Left ventricle myocardium superior (tissue), 1 donor: ENCODE measurements at regions not wholly inside any gene's neighbourhood (a gene's known extent, or its start where the extent isn't known, plus 50 kb on each side); places are given as distances from the start of the nearest gene placed in this dataset.
"Not testable (repeated sequence)": the region's sequence is repeated elsewhere in the genome, so short reads cannot be mapped to it uniquely, and the experiment has no call there.

Source experiments
- ATAC-seq: fragments of 200-7000 bp; cut with Tn5 transposase; one replicate; pipeline ENCODE4 v1.9.1; 2020; ENCODE audit warnings: mild to moderate bottlenecking, moderate library complexity
- DNase-seq: peaks from one replicate; pipeline ENCODE4 v3.0.0-alpha.2; 2020
- intact Hi-C: fragments of 100-400 bp; cut with micrococcal nuclease; formaldehyde crosslinking; loops from one replicate; pipeline ENCODE4 v1.11.0; 2022
- donor health status: DM: no; HTN: yes; CAD: no; lungs with severe emphysema.

GRCh38 chr17:54172096-54172984, 349.6 kb downstream of the KIF2B start:
- ATAC-seq (no peak), DNase-seq (no peak)
- intact Hi-C loops = no loop called here

DNA sequence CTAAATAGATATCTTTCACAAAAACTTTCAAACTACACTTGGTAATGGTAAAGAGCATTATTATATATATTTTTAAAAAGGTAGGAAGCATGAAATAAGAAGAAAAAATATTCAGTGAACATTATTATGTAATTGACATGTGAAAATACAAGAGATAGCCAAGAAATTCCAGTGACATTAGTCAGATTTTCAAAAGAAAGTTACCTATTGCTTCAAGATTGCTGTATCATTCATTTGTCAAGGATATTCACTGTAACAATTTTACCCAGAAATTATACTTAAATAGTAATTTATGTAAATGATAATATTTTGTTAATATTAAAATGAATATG, 350.2 kb downstream of the KIF2B start:
- no peak for ATAC-seq
- no peak for DNase-seq
- intact Hi-C loops = no loop called here

- intact Hi-C loops = no loop called here
- no peak for DNase-seq
- no peak for ATAC-seq
These were observed 355.0 kb downstream of the KIF2B start for GRCh38 chr17:54177606-54178308.

GRCh38 chr17:54180950-54181349, 358.2 kb downstream of the KIF2B start:
- ATAC-seq = no peak

DNA sequence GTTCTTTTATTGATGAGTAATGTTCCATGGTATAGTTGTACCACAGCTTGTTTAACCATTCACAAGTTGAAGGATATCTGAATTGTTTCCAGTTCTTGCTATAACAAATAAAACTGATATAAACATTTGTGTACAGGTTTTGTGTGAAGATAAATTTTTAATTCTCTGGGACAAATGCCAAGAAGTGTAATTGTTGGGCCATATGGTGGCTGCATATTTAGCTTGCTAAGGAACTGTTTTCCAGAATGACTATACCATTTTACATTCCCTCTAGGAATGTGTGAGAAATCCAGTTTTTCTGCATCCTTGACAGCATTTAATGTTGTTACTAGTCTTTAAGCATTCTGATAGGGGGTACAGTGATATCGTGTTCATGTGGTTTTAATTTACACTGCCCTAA, 368.5 kb downstream of the KIF2B start:
- ATAC-seq (no peak), DNase-seq (no peak)
- intact Hi-C loops = no loop called here

More at GRCh38 chr17:54180950-54181349, 358.2 kb downstream of the KIF2B start:
- no peak for DNase-seq
- intact Hi-C loops = no loop called here

DNA sequence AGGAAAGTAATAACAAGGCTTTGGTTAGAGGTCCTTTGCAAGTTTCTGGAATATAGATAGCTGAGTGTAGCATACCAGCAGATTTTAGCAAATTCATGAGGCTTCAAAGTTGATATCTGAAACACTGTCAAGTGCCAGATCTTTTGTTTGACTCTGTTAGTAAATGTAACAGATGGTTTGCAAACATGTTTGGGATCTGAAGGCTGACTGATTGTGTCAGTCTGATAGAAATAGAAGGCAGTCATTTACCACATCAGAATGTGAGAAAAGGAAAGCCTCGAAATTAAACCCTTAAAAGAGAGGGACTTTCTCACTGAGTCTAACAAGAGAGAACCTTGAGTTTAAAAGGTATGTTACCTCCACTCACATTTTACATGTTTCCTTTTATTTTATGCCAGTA, 371.5 kb downstream of the KIF2B start:
- intact Hi-C loops = no loop called here
- ATAC-seq (no peak), DNase-seq (no peak)

GRCh38 chr17:54196751-54197150, 374.0 kb downstream of the KIF2B start:
- ATAC-seq (no peak), DNase-seq (no peak)
- intact Hi-C loops = no loop called here

- DNase-seq, ATAC-seq, intact Hi-C loops: not testable (repeated sequence)
These were observed 378.7 kb downstream of the KIF2B start for GRCh38 chr17:54201380-54201779.

DNA sequence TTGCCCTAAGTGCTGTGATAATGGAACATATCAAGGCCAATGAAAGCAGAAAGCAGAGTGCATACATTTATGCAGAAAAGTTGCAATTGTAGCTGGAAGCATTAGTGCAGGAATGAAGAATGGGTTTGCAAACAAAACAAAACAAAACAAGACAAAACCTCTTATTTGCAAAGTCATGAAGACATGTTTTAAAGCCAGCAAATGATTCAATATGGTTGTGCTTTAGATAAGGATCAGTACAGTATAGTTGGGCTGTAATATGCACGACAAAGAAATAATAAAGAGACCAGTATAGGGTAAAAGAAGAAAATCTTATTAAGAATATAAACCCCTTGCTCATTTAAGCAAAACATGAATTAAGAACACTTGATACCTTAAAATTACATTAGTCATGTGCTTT, 398.1 kb downstream of the KIF2B start:
- intact Hi-C loops = no loop called here
- no peak for DNase-seq
- ATAC-seq = no peak

GRCh38 chr17:54221499-54221898, 398.8 kb downstream of the KIF2B start:
- ATAC-seq = no peak
- intact Hi-C loops = no loop called here
- DNase-seq = no peak

DNA sequence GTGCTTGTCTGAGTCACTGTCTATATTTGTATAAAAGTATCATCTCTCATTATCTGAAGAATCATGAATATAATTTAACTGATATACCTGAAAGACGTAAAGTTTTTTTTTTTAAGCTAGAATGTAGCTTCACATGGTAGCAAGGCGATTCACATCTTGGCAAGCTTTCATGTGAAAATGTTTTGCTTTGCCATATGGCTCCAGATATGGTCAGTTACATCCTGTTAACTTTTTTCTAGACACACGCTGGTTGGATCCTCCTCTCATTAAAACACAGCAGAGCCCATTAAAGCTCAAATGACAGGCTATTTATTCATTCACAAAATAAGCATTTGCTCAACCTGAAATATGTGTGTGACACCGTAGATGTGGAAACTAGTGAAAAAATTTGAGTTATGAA, 412.8 kb downstream of the KIF2B start:
- DNase-seq (no peak), ATAC-seq (no peak)
- intact Hi-C loops = no loop called here

DNA sequence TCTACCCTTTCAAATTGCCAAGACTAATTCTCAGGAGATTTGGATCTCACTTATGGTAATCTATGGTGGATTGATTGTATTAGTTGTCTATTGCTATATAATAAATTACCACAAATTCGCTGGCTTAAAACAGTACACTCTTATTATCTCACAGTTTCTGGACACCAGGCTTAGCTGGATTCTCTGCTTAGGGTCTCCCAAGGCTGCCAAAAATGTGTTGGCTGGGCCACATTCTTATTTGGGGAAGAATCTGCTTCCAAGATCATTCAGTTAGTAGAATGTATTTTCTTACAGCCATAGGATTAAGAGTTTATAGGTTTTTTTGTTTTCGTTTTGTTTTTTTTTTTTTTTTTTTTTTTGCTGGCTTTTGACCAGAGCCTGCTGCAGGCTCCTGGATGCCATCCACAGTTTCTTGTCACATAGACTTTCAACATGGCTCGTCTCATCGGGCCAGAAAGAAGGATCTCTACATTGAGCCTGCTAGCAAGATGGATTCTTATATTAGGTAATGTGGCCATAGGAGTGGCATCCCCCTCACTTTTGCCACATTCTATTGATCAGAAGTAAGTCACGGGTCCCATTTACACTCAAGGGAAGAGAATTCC, 415.3 kb downstream of the KIF2B start:
- intact Hi-C loops = no loop called here
- no peak for DNase-seq
- no peak for ATAC-seq

GRCh38 chr17:54239291-54239690, 416.6 kb downstream of the KIF2B start:
- no peak for ATAC-seq
- DNase-seq = no peak
- intact Hi-C loops = no loop called here

- DNase-seq = no peak
- ATAC-seq = no peak
- intact Hi-C loops = no loop called here
These were observed 433.0 kb downstream of the KIF2B start for GRCh38 chr17:54255696-54256095.

DNA sequence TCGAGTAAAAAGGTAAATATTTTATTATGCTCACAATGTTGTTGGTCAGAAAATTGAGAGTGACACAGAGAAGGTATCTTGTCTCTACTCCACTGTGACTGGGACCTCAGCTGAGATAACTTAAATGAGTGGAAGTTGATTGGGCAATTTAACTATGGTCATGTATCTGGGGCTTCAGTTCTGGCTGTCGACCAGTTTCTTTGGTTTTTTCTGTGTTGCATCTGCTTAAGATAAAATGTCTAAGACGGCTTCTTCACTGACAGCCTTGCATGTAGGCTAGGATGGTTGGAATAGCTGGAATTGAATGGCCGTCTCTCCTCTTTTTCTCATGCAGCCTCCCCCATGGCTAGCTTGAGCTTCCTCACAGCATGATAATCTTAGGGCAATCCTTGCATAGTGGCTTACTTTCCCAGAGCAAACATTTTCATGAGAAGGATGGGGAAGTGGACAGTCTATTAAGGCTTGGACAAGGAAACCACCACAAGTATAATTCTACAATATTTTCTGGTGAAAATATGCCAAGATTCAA, 433.7 kb downstream of the KIF2B start:
- intact Hi-C loops = no loop called here
- ATAC-seq (no peak), DNase-seq (no peak)

- DNase-seq (no peak), ATAC-seq (no peak)
- intact Hi-C loops = no loop called here
These were observed 434.7 kb downstream of the KIF2B start for GRCh38 chr17:54257440-54257839.

DNA sequence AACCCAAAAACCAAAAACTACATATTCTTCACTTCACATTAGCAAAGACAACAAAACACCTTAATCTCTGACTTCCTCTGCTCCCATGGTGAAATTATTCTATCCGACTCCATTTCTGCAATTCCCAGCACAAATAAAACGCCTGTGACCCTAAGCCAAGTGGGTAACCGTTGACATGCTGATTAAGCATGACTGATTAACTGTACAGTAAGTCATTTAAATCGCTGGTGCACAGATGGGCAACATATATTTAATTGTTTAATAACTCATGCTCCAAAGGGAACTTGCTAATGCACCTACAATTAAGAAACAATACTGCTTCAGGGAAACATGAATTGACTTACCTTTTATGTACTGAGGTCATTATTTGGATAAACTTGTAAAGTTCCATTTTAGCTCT, 436.7 kb downstream of the KIF2B start:
- intact Hi-C loops = no loop called here
- ATAC-seq = no peak

GRCh38 chr17:54261465-54261864, 438.7 kb downstream of the KIF2B start:
- no peak for DNase-seq
- no peak for ATAC-seq
- intact Hi-C loops = no loop called here

More for the DNA sequence above, 436.7 kb downstream of the KIF2B start:
- DNase-seq = no peak

GRCh38 chr17:54269881-54270280, 447.2 kb downstream of the KIF2B start:
- intact Hi-C loops = no loop called here
- DNase-seq (no peak), ATAC-seq (no peak)

- DNase-seq (no peak), ATAC-seq (no peak)
- intact Hi-C loops = no loop called here
These were observed 447.8 kb downstream of the KIF2B start for GRCh38 chr17:54270499-54270898.
